GM12878 (cell line): ENCODE measurements at regions not wholly inside any gene's neighbourhood (a gene's known extent, or its start where the extent isn't known, plus 50 kb on each side); places are given as distances from the start of the nearest gene placed in this dataset.

Experiments used
- BMI1 ChIP-seq: fragments of 450-650 bp; IDR thresholded peaks from 2 replicates; pipeline ENCODE4 v1.6.1; 2016; ENCODE audit warnings: mild to moderate bottlenecking, moderate library complexity, borderline replicate concordance
- EED ChIP-seq: sonication (generic); IDR thresholded peaks from 2 replicates; pipeline ENCODE4 v1.6.1; 2016; ENCODE audit warnings: antibody characterized with exemption, low read depth
- MTA3 ChIP-seq: IDR thresholded peaks from 2 replicates; pipeline ENCODE4 v1.6.1; 2012; ENCODE audit warnings: low read length, inconsistent platforms, borderline replicate concordance
- NFIC ChIP-seq: IDR thresholded peaks from 2 replicates; pipeline ENCODE4 v1.6.1; 2012; ENCODE audit warnings: low read depth, mild to moderate bottlenecking, inconsistent platforms, low read length, moderate library complexity
- SRF ChIP-seq, 2 experiments: IDR thresholded peaks; 2 replicates each; pipeline ENCODE4 v1.6.1; 2011; ENCODE audit warnings: low read depth in 2 of 2, low read length in 2 of 2, mild to moderate bottlenecking in 1 of 2, moderate library complexity in 1 of 2
- TF ChIP-seq, protein P1 (sequence below): fragments of 450-650 bp; IDR thresholded peaks from 2 replicates; pipeline ENCODE4 v1.6.1; 2017; ENCODE audit warnings: mild to moderate bottlenecking, low read depth, inconsistent platforms; ENCODE audit not compliant: poor library complexity, severe bottlenecking
- TF ChIP-seq, protein P2 (sequence below): fragments of 450-650 bp; formaldehyde crosslinking; IDR thresholded peaks from 2 replicates; pipeline ENCODE4 v1.5.0; 2022; ENCODE audit warnings: mild to moderate bottlenecking, missing genetic modification characterization
- TF ChIP-seq, protein P3 (sequence below): fragments of 450-650 bp; formaldehyde crosslinking; IDR thresholded peaks from 2 replicates; pipeline ENCODE4 v1.4.0; 2020; ENCODE audit warnings: mild to moderate bottlenecking, moderate library complexity
- TF ChIP-seq, protein P4 (sequence below): fragments of 450-650 bp; IDR thresholded peaks from 2 replicates; pipeline ENCODE4 v1.6.1; 2017; ENCODE audit warnings: low read depth, mild to moderate bottlenecking, moderate library complexity
- TF ChIP-seq, protein P5 (sequence below): fragments of 450-650 bp; IDR thresholded peaks from 2 replicates; pipeline ENCODE4 v1.6.1; 2016; ENCODE audit warnings: mild to moderate bottlenecking

DNA sequence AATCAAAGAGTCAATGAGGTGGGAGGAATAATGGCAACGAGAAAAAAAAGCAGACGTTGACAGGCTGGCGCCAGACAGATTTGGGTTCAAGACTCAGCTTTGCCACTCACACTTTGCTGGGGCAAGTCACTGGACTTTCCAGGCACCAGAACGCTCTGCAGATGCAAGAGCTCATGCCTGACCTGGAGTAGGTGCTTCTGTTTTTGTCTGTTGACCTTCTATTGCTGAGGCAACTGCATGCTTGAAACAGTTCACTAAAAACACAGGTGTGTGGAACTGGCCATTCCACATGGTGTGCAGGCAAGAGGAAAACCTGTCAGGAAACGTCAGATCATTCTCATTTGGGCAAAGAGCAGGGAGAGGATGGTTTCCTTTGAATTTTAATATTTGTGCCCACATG, 161.2 kb upstream of the SMIM23 start (continued):
- TF ChIP-seq, protein P1, sequence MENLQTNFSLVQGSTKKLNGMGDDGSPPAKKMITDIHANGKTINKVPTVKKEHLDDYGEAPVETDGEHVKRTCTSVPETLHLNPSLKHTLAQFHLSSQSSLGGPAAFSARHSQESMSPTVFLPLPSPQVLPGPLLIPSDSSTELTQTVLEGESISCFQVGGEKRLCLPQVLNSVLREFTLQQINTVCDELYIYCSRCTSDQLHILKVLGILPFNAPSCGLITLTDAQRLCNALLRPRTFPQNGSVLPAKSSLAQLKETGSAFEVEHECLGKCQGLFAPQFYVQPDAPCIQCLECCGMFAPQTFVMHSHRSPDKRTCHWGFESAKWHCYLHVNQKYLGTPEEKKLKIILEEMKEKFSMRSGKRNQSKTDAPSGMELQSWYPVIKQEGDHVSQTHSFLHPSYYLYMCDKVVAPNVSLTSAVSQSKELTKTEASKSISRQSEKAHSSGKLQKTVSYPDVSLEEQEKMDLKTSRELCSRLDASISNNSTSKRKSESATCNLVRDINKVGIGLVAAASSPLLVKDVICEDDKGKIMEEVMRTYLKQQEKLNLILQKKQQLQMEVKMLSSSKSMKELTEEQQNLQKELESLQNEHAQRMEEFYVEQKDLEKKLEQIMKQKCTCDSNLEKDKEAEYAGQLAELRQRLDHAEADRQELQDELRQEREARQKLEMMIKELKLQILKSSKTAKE = no peak
- no peak for TF ChIP-seq NFIC
- TF ChIP-seq, protein P2, sequence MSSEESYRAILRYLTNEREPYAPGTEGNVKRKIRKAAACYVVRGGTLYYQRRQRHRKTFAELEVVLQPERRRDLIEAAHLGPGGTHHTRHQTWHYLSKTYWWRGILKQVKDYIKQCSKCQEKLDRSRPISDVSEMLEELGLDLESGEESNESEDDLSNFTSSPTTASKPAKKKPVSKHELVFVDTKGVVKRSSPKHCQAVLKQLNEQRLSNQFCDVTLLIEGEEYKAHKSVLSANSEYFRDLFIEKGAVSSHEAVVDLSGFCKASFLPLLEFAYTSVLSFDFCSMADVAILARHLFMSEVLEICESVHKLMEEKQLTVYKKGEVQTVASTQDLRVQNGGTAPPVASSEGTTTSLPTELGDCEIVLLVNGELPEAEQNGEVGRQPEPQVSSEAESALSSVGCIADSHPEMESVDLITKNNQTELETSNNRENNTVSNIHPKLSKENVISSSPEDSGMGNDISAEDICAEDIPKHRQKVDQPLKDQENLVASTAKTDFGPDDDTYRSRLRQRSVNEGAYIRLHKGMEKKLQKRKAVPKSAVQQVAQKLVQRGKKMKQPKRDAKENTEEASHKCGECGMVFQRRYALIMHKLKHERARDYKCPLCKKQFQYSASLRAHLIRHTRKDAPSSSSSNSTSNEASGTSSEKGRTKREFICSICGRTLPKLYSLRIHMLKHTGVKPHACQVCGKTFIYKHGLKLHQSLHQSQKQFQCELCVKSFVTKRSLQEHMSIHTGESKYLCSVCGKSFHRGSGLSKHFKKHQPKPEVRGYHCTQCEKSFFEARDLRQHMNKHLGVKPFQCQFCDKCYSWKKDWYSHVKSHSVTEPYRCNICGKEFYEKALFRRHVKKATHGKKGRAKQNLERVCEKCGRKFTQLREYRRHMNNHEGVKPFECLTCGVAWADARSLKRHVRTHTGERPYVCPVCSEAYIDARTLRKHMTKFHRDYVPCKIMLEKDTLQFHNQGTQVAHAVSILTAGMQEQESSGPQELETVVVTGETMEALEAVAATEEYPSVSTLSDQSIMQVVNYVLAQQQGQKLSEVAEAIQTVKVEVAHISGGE (CRISPR knock-in tag) = no peak
- TF ChIP-seq BMI1 = no peak
- TF ChIP-seq, protein P3, sequence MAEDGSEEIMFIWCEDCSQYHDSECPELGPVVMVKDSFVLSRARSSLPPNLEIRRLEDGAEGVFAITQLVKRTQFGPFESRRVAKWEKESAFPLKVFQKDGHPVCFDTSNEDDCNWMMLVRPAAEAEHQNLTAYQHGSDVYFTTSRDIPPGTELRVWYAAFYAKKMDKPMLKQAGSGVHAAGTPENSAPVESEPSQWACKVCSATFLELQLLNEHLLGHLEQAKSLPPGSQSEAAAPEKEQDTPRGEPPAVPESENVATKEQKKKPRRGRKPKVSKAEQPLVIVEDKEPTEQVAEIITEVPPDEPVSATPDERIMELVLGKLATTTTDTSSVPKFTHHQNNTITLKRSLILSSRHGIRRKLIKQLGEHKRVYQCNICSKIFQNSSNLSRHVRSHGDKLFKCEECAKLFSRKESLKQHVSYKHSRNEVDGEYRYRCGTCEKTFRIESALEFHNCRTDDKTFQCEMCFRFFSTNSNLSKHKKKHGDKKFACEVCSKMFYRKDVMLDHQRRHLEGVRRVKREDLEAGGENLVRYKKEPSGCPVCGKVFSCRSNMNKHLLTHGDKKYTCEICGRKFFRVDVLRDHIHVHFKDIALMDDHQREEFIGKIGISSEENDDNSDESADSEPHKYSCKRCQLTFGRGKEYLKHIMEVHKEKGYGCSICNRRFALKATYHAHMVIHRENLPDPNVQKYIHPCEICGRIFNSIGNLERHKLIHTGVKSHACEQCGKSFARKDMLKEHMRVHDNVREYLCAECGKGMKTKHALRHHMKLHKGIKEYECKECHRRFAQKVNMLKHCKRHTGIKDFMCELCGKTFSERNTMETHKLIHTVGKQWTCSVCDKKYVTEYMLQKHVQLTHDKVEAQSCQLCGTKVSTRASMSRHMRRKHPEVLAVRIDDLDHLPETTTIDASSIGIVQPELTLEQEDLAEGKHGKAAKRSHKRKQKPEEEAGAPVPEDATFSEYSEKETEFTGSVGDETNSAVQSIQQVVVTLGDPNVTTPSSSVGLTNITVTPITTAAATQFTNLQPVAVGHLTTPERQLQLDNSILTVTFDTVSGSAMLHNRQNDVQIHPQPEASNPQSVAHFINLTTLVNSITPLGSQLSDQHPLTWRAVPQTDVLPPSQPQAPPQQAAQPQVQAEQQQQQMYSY (CRISPR knock-in tag) = no peak
- TF ChIP-seq, protein P4, sequence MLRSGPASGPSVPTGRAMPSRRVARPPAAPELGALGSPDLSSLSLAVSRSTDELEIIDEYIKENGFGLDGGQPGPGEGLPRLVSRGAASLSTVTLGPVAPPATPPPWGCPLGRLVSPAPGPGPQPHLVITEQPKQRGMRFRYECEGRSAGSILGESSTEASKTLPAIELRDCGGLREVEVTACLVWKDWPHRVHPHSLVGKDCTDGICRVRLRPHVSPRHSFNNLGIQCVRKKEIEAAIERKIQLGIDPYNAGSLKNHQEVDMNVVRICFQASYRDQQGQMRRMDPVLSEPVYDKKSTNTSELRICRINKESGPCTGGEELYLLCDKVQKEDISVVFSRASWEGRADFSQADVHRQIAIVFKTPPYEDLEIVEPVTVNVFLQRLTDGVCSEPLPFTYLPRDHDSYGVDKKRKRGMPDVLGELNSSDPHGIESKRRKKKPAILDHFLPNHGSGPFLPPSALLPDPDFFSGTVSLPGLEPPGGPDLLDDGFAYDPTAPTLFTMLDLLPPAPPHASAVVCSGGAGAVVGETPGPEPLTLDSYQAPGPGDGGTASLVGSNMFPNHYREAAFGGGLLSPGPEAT = no peak
- no peak for TF ChIP-seq MTA3
- no peak for TF ChIP-seq SRF (IDR thresholded peaks at IDR 0.05; ENCODE audit: low read depth in 2 of 2, low read length in 2 of 2)
- TF ChIP-seq, protein P5, sequence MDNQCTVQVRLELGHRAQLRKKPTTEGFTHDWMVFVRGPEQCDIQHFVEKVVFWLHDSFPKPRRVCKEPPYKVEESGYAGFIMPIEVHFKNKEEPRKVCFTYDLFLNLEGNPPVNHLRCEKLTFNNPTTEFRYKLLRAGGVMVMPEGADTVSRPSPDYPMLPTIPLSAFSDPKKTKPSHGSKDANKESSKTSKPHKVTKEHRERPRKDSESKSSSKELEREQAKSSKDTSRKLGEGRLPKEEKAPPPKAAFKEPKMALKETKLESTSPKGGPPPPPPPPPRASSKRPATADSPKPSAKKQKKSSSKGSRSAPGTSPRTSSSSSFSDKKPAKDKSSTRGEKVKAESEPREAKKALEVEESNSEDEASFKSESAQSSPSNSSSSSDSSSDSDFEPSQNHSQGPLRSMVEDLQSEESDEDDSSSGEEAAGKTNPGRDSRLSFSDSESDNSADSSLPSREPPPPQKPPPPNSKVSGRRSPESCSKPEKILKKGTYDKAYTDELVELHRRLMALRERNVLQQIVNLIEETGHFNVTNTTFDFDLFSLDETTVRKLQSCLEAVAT = no peak
- no peak for TF ChIP-seq EED
- TF ChIP-seq, all 136 proteins: peak for 0
